Upper lobe of right lung (tissue), 1 donor: ENCODE measurements at regions not wholly inside any gene's neighbourhood (a gene's known extent, or its start where the extent isn't known, plus 50 kb on each side); places are given as distances from the start of the nearest gene placed in this dataset.
"Not testable (repeated sequence)": the region's sequence is repeated elsewhere in the genome, so short reads cannot be mapped to it uniquely, and the experiment has no call there.

Experiments
- ATAC-seq: fragments of 200-7000 bp; cut with Tn5 transposase; one replicate; pipeline ENCODE4 v1.9.1; 2020; ENCODE audit warnings: mild to moderate bottlenecking, moderate library complexity
- DNase-seq: peaks from one replicate; pipeline ENCODE4 v3.0.0-alpha.2; 2020
- H3K27ac ChIP-seq: fragments of 200-600 bp; one replicate; pipeline ENCODE4 v1.8.0; 2022
- H3K27me3 ChIP-seq: fragments of 200-600 bp; one replicate; pipeline ENCODE4 v1.8.0; 2022; ENCODE audit warnings: mild to moderate bottlenecking
- H3K36me3 ChIP-seq: fragments of 200-600 bp; one replicate; pipeline ENCODE4 v1.8.0; 2022
- H3K4me1 ChIP-seq: fragments of 200-600 bp; one replicate; pipeline ENCODE4 v1.8.0; 2022
- H3K4me3 ChIP-seq: fragments of 200-600 bp; one replicate; pipeline ENCODE4 v1.8.0; 2022; ENCODE audit warnings: mild to moderate bottlenecking
- H3K9me3 ChIP-seq: fragments of 200-600 bp; one replicate; pipeline ENCODE4 v1.8.0; 2022
- CTCF ChIP-seq: fragments of 200-600 bp; IDR thresholded peaks from one replicate; pipeline ENCODE4 v1.8.0; 2022; ENCODE audit warnings: antibody characterized with exemption
- intact Hi-C: fragments of 100-400 bp; cut with DNase I; formaldehyde crosslinking; loops from one replicate; pipeline ENCODE4 v1.11.0; 2022
- donor health status: DM: no; HTN: yes; CAD: no; lungs with severe emphysema.

- DNase-seq (no peak), ATAC-seq (no peak)
- intact Hi-C loops: no loop called here
- H3K36me3 ChIP-seq: no peaks in the 10 kb centered on the region
- H3K4me1 ChIP-seq: no peaks in the 10 kb centered on the region
- no peak overlapping the region for H3K27ac ChIP-seq
- no peaks in the 10 kb centered on the region for H3K9me3 ChIP-seq
- no peak for TF ChIP-seq CTCF
- H3K4me3 ChIP-seq: no peak overlapping the region
- no peaks in the 10 kb centered on the region for H3K27me3 ChIP-seq
Observed at GRCh38 chrX:9403374-9403773, 61.5 kb upstream of the TBL1X start.

- intact Hi-C loops, ATAC-seq, H3K4me3 ChIP-seq, H3K27ac ChIP-seq, H3K36me3 ChIP-seq, DNase-seq, H3K4me1 ChIP-seq, H3K9me3 ChIP-seq, H3K27me3 ChIP-seq: not testable (repeated sequence)
Observed at GRCh38 chrX:9405635-9406034, 59.2 kb upstream of the TBL1X start.

GRCh38 chrX:9410889-9411288 lies 54.0 kb upstream of the TBL1X start:
- H3K27me3 ChIP-seq, H3K4me1 ChIP-seq, ATAC-seq, intact Hi-C loops, H3K4me3 ChIP-seq, H3K27ac ChIP-seq, H3K9me3 ChIP-seq, DNase-seq, H3K36me3 ChIP-seq: not testable (repeated sequence)

- H3K27me3 ChIP-seq, H3K36me3 ChIP-seq, H3K4me1 ChIP-seq, ATAC-seq, H3K27ac ChIP-seq, DNase-seq, H3K4me3 ChIP-seq, intact Hi-C loops, H3K9me3 ChIP-seq: not testable (repeated sequence)
Observed at GRCh38 chrX:9411682-9412081, 53.2 kb upstream of the TBL1X start.

- no peak overlapping the region for H3K4me3 ChIP-seq
- no peaks in the 10 kb centered on the region for H3K27me3 ChIP-seq
- H3K27ac ChIP-seq: no peak overlapping the region
- intact Hi-C loops: no loop called here
- no peaks in the 10 kb centered on the region for H3K9me3 ChIP-seq
- H3K36me3 ChIP-seq: no peaks in the 10 kb centered on the region
- no peak for TF ChIP-seq CTCF
- H3K4me1 ChIP-seq: no peaks in the 10 kb centered on the region
- no peak for ATAC-seq
- no peak for DNase-seq
Observed at GRCh38 chrX:9414416-9414815, 50.4 kb upstream of the TBL1X start.
